Activated B cell treated with CpG ODN at 0.5 μM for 24 hours (primary cell): ENCODE measurements at regions not wholly inside any gene's neighbourhood (a gene's known extent, or its start where the extent isn't known, plus 50 kb on each side); places are given as distances from the start of the nearest gene placed in this dataset.

Experiments
- ATAC-seq: fragments of 200-7000 bp; cut with Tn5 transposase; one replicate; pipeline ENCODE4 v1.10.0; 2021; ENCODE audit warnings: low read depth, mild to moderate bottlenecking, moderate library complexity
- CTCF ChIA-PET: fragments of 350-600 bp; sonication (Branson Sonifier 250); formaldehyde crosslinking; loops from one replicate; lab custom pipeline; 2021; ENCODE audit warnings: antibody characterized with exemption; lab: Charles Lee
- POLR2A ChIA-PET: fragments of 350-600 bp; sonication (Branson Sonifier 250); formaldehyde crosslinking; loops from one replicate; lab custom pipeline; 2021; ENCODE audit warnings: antibody characterized with exemption; lab: Charles Lee
- DNase-seq: peaks from one replicate; pipeline ENCODE4 v3.0.0; 2022
- H3K27ac Mint-ChIP-seq: one replicate; pipeline ENCODE4 v1.8.0; 2020; ENCODE audit warnings: mixed read lengths
- H3K27me3 Mint-ChIP-seq: one replicate; pipeline ENCODE4 v1.8.0; 2021; ENCODE audit warnings: mixed read lengths
- H3K36me3 Mint-ChIP-seq: one replicate; pipeline ENCODE4 v1.8.0; 2021; ENCODE audit warnings: low read depth, mixed read lengths
- H3K4me1 Mint-ChIP-seq: one replicate; pipeline ENCODE4 v1.8.0; 2021; ENCODE audit warnings: mixed read lengths
- H3K4me3 Mint-ChIP-seq: one replicate; pipeline ENCODE4 v1.8.0; 2020; ENCODE audit warnings: mild to moderate bottlenecking, mixed read lengths
- H3K9me3 Mint-ChIP-seq: one replicate; pipeline ENCODE4 v1.8.0; 2020; ENCODE audit warnings: mixed read lengths
- intact Hi-C: fragments of 100-400 bp; cut with micrococcal nuclease; formaldehyde crosslinking; loops from one replicate; pipeline ENCODE4 v1.15.1; 2024
- TF ChIP-seq, protein P1 (sequence below): fragments of 200-600 bp; IDR thresholded peaks from one replicate; pipeline ENCODE4 v1.8.0; 2022; ENCODE audit warnings: antibody characterized with exemption, mild to moderate bottlenecking

DNA sequence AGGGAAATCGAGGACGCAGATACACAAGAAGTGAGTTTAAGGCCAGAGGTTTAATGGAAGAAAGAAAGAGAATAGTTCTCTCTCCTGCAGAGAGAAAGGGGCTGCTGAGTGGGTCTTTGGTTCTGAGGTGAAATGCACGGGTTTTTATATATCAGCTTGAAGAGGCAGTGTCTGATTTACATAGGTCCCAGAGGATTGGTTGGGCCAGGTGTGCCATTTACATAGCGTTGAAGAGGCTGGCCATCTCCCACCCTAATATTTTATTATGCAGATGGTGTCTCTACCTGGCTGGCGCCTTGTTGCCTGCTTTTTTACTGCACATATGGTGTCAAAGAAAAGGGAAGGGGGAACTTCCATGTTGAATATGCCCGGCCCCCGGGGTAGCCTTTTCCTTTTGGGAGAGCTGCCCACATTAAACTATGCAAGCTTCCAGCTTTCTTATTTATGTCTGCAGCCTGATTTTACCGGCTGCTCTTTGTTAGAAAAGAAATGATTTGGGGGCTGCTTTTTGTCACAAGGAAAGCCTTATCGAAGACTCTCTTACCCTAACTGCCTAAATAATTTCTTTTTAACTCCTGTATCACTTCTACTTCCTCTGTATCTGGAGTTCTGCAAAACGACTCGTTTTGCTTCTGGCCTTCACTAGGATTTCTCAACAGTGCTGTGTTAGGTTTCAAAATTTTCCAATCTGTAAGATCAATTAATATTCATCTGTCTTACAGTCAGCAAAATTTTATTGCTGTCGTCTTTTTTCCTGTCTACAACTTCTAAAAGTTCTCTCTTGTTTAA lies 268.5 kb downstream of the B3GLCT start:
- ChIA-PET POLR2A (no interaction called here), CTCF (no interaction called here)
- Mint-ChIP-seq H3K36me3 (no peaks in the 10 kb centered on the region), H3K9me3 (no peaks in the 10 kb centered on the region), H3K27ac (no peak overlapping the region), H3K27me3 (no peaks in the 10 kb centered on the region), H3K4me1 (no peaks in the 10 kb centered on the region), H3K4me3 (no peak overlapping the region)
- DNase-seq (no peak), ATAC-seq (no peak)
- TF ChIP-seq, protein P1, sequence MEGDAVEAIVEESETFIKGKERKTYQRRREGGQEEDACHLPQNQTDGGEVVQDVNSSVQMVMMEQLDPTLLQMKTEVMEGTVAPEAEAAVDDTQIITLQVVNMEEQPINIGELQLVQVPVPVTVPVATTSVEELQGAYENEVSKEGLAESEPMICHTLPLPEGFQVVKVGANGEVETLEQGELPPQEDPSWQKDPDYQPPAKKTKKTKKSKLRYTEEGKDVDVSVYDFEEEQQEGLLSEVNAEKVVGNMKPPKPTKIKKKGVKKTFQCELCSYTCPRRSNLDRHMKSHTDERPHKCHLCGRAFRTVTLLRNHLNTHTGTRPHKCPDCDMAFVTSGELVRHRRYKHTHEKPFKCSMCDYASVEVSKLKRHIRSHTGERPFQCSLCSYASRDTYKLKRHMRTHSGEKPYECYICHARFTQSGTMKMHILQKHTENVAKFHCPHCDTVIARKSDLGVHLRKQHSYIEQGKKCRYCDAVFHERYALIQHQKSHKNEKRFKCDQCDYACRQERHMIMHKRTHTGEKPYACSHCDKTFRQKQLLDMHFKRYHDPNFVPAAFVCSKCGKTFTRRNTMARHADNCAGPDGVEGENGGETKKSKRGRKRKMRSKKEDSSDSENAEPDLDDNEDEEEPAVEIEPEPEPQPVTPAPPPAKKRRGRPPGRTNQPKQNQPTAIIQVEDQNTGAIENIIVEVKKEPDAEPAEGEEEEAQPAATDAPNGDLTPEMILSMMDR: no peak
- intact Hi-C loops: no loop called here

DNA sequence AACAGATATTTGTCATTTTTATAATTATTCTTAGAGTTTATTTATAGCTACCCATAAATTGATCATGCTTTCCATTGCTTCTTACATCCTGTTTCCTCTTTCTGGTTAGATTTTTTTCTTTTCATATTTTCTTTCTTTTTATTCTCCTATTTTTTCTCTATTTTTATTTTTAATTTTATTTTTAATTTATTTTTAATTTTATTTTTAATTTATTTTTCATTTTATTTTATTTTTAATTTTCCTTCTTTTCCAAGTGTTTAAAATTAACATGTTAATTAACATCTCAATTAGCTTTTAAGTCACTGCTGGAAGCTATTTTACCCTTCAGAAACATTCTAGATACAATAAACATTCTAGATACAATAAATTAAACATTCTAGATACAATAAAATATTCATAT lies 269.6 kb downstream of the B3GLCT start:
- H3K27me3 Mint-ChIP-seq: no peaks in the 10 kb centered on the region
- ATAC-seq (no peak), DNase-seq (no peak)
- intact Hi-C loops: no loop called here
- ChIA-PET CTCF (no interaction called here), POLR2A (no interaction called here)
- no peaks in the 10 kb centered on the region for H3K36me3 Mint-ChIP-seq
- H3K4me3 Mint-ChIP-seq: no peak overlapping the region
- TF ChIP-seq, protein P1: no peak
- H3K9me3 Mint-ChIP-seq: no peaks in the 10 kb centered on the region
- H3K27ac Mint-ChIP-seq: no peak overlapping the region
- H3K4me1 Mint-ChIP-seq: no peaks in the 10 kb centered on the region

DNA sequence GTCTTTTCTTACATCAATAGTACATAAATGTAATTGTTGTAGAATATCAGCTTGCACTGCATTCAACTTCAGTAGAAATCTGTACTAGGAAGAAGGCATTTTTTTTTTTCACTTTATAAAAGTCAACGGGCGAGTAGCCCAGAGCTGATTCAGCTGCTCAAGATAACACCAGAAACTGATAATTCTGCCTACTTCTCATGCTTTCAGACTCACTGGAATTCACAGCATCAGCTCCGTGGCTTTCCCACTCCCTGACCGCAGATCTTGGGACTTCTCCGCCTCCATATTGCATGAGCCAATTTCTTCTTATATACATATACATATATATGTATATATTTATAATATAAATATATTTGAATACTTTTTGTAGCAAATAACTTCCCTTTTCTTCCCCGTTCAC lies 263.1 kb upstream of the RXFP2 start:
- CTCF ChIA-PET: no interaction called here
- peaks cover 9% of the 10 kb centered on the region for H3K27me3 Mint-ChIP-seq
- H3K27ac Mint-ChIP-seq: no peak overlapping the region
- TF ChIP-seq, protein P1: no peak
- H3K36me3 Mint-ChIP-seq: no peaks in the 10 kb centered on the region
- intact Hi-C loops: no loop called here
- H3K4me3 Mint-ChIP-seq: no peak overlapping the region
- DNase-seq (no peak), ATAC-seq (no peak)
- H3K4me1 Mint-ChIP-seq: no peaks in the 10 kb centered on the region
- POLR2A ChIA-PET: no interaction called here
- H3K9me3 Mint-ChIP-seq: no peaks in the 10 kb centered on the region

DNA sequence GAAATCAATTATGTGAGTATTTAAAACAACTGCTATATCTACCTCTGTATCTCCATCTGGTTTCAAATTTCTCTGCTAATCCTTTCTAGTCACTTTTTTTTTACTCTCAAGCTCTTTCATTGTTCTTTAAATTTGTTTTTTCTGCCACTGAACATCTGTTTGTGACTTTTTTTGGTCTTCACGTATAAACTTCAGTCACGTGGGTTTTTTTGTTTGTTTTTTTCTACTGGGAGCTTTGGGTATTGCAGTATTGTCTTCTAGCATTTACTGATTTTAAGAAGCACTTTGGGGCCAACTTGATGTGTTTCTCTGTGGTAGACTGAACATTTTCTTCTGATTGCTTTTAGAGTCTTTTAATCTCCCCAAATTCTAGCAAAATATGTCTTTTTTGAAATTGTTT lies 262.6 kb upstream of the RXFP2 start:
- POLR2A ChIA-PET: no interaction called here
- Mint-ChIP-seq H3K36me3 (no peaks in the 10 kb centered on the region), H3K9me3 (no peaks in the 10 kb centered on the region), H3K27me3 (peaks cover 9% of the 10 kb centered on the region), H3K4me1 (no peaks in the 10 kb centered on the region), H3K27ac (no peak overlapping the region), H3K4me3 (no peak overlapping the region)
- ATAC-seq (no peak), DNase-seq (no peak)
- TF ChIP-seq, protein P1: no peak
- CTCF ChIA-PET: no interaction called here
- intact Hi-C loops: no loop called here

DNA sequence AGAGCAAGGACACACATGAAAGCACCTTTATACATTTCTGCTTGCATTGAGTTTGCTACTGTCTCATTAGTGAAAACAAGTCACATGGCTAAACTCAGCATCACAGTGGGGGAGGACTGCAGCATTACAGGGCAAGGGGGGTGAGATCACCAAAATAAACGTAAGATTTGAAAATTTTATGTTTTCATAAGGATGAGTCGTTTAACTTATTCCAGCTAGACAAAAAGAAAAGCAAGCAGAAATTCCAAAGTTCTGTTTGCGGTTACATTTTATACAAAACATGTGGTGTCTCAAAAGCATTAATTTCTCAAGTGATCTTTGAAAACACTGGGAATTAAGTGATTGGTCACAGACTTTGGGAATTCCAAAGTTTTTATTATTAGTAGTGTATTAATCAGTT lies 261.4 kb upstream of the RXFP2 start:
- TF ChIP-seq, protein P1: no peak
- intact Hi-C loops: no loop called here
- ATAC-seq: no peak
- no peaks in the 10 kb centered on the region for H3K9me3 Mint-ChIP-seq
- DNase-seq: no peak
- CTCF ChIA-PET: no interaction called here
- no peak overlapping the region for H3K4me3 Mint-ChIP-seq
- H3K27ac Mint-ChIP-seq: no peak overlapping the region
- POLR2A ChIA-PET: no interaction called here
- H3K4me1 Mint-ChIP-seq: no peaks in the 10 kb centered on the region
- H3K36me3 Mint-ChIP-seq: no peaks in the 10 kb centered on the region
- H3K27me3 Mint-ChIP-seq: peaks cover 9% of the 10 kb centered on the region
